OCI-LY1 (cell line): ENCODE measurements at regions not wholly inside any gene's neighbourhood (a gene's known extent, or its start where the extent isn't known, plus 50 kb on each side); places are given as distances from the start of the nearest gene placed in this dataset.

ENCODE experiments used
- EZH2 ChIP-seq: fragments of 200-600 bp; sonication (generic), shearing (Covaris generic); IDR thresholded peaks from 2 replicates; pipeline ENCODE4 v1.8.0; 2017; ENCODE audit warnings: borderline replicate concordance, mixed run types, mild to moderate bottlenecking, antibody characterized with exemption, low read length, moderate library complexity, mixed read lengths
- TF ChIP-seq, protein P1 (sequence below): fragments of 200-600 bp; sonication (generic), shearing (Covaris generic); IDR thresholded peaks from 2 replicates; pipeline ENCODE4 v1.5.1; 2017; ENCODE audit warnings: mild to moderate bottlenecking, antibody characterized with exemption, low read length, moderate library complexity, mixed read lengths

DNA sequence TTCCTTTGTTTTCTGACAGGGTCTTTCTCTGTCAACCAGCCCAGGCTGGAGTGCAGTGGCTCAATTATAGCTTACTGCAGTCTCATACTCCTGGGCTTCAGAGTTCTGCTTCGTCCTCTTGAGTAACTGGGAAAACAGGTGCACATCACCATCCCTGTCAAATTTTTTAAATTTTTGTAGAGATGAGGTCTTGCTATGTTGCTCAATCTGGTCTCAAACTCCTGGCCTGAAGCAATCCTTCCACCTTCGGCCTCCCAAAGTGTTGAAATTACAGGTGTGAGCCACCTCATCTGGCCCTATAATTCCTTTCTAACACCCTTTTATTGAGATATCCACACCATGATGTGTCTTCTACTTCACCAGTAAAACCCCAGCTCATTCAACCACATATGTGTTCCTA lies 341.6 kb upstream of the PCSK5 start:
- TF ChIP-seq, protein P1, sequence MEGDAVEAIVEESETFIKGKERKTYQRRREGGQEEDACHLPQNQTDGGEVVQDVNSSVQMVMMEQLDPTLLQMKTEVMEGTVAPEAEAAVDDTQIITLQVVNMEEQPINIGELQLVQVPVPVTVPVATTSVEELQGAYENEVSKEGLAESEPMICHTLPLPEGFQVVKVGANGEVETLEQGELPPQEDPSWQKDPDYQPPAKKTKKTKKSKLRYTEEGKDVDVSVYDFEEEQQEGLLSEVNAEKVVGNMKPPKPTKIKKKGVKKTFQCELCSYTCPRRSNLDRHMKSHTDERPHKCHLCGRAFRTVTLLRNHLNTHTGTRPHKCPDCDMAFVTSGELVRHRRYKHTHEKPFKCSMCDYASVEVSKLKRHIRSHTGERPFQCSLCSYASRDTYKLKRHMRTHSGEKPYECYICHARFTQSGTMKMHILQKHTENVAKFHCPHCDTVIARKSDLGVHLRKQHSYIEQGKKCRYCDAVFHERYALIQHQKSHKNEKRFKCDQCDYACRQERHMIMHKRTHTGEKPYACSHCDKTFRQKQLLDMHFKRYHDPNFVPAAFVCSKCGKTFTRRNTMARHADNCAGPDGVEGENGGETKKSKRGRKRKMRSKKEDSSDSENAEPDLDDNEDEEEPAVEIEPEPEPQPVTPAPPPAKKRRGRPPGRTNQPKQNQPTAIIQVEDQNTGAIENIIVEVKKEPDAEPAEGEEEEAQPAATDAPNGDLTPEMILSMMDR = no peak
- no peak for TF ChIP-seq EZH2
